Progenitor cell of endocrine pancreas (in vitro differentiated cells): ENCODE measurements at regions not wholly inside any gene's neighbourhood (a gene's known extent, or its start where the extent isn't known, plus 50 kb on each side); places are given as distances from the start of the nearest gene placed in this dataset.

Experiments
- DNase-seq: peaks from one replicate; pipeline ENCODE4 v3.0.0; 2021; ENCODE audit warnings: low spot score; ENCODE audit not compliant: unreplicated experiment
- H3K27ac Mint-ChIP-seq: 2 replicates; pipeline ENCODE4 v1.8.0; 2021; ENCODE audit warnings: mild to moderate bottlenecking, moderate library complexity, mixed read lengths
- H3K27me3 Mint-ChIP-seq: 2 replicates; pipeline ENCODE4 v1.8.0; 2021; ENCODE audit warnings: mixed read lengths
- H3K36me3 Mint-ChIP-seq: 2 replicates; pipeline ENCODE4 v1.8.0; 2022; ENCODE audit warnings: mixed read lengths; ENCODE audit not compliant: insufficient read depth
- H3K4me1 Mint-ChIP-seq: 2 replicates; pipeline ENCODE4 v1.8.0; 2021; ENCODE audit warnings: low read depth, mixed read lengths
- H3K4me3 Mint-ChIP-seq: 2 replicates; pipeline ENCODE4 v1.8.0; 2021; ENCODE audit warnings: low read depth, mild to moderate bottlenecking, moderate library complexity, mixed read lengths
- H3K9me3 Mint-ChIP-seq: 2 replicates; pipeline ENCODE4 v1.8.0; 2021; ENCODE audit warnings: low read depth, mixed read lengths
- TF ChIP-seq, protein P1 (sequence below): fragments of 200-600 bp; sonication (generic); IDR thresholded peaks from one replicate; pipeline ENCODE4 v1.5.0; 2021; ENCODE audit warnings: antibody characterized with exemption, mild to moderate bottlenecking; ENCODE audit not compliant: unreplicated experiment

DNA sequence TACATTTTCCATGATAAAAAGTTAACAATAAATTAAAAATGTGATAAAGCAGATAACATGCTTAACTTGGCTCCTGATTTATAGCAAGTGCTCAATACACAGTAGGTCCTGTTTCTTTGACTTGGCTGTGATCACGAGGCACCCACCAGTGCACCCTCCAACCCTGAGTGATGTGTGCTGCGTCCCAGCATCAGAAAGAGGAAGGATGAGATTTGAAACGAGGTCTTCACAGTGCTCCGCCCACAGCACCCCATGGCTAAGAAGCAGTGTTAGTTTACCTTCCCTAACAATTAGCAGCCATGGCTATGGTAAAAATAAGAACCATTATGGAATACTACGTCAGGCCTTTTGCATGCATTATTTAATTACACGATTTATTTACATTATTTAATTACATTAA, 292.0 kb upstream of the ZMIZ1 start:
- no peaks in the 10 kb centered on the region for H3K9me3 Mint-ChIP-seq
- H3K4me3 Mint-ChIP-seq = no peak overlapping the region
- peaks cover 51% of the 10 kb centered on the region for H3K4me1 Mint-ChIP-seq
- DNase-seq = no peak
- TF ChIP-seq, protein P1, sequence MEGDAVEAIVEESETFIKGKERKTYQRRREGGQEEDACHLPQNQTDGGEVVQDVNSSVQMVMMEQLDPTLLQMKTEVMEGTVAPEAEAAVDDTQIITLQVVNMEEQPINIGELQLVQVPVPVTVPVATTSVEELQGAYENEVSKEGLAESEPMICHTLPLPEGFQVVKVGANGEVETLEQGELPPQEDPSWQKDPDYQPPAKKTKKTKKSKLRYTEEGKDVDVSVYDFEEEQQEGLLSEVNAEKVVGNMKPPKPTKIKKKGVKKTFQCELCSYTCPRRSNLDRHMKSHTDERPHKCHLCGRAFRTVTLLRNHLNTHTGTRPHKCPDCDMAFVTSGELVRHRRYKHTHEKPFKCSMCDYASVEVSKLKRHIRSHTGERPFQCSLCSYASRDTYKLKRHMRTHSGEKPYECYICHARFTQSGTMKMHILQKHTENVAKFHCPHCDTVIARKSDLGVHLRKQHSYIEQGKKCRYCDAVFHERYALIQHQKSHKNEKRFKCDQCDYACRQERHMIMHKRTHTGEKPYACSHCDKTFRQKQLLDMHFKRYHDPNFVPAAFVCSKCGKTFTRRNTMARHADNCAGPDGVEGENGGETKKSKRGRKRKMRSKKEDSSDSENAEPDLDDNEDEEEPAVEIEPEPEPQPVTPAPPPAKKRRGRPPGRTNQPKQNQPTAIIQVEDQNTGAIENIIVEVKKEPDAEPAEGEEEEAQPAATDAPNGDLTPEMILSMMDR = no peak
- H3K27ac Mint-ChIP-seq = no peak overlapping the region
- no peaks in the 10 kb centered on the region for H3K27me3 Mint-ChIP-seq
- no peaks in the 10 kb centered on the region for H3K36me3 Mint-ChIP-seq

- no peaks in the 10 kb centered on the region for H3K9me3 Mint-ChIP-seq
- no peaks in the 10 kb centered on the region for H3K27me3 Mint-ChIP-seq
- TF ChIP-seq, protein P1 = no peak
- H3K4me1 Mint-ChIP-seq = peaks cover 51% of the 10 kb centered on the region
- H3K27ac Mint-ChIP-seq = no peak overlapping the region
- H3K4me3 Mint-ChIP-seq = no peak overlapping the region
- no peak for DNase-seq
- no peaks in the 10 kb centered on the region for H3K36me3 Mint-ChIP-seq
Observed at GRCh38 chr10:78777466-78777865, 291.3 kb upstream of the ZMIZ1 start.

- no peaks in the 10 kb centered on the region for H3K9me3 Mint-ChIP-seq
- no peaks in the 10 kb centered on the region for H3K27me3 Mint-ChIP-seq
- H3K4me1 Mint-ChIP-seq = peaks cover 51% of the 10 kb centered on the region
- H3K27ac Mint-ChIP-seq = no peak overlapping the region
- DNase-seq = no peak
- TF ChIP-seq, protein P1 = no peak
- H3K4me3 Mint-ChIP-seq = no peak overlapping the region
- no peaks in the 10 kb centered on the region for H3K36me3 Mint-ChIP-seq
Observed at GRCh38 chr10:78777867-78778266, 290.9 kb upstream of the ZMIZ1 start.

DNA sequence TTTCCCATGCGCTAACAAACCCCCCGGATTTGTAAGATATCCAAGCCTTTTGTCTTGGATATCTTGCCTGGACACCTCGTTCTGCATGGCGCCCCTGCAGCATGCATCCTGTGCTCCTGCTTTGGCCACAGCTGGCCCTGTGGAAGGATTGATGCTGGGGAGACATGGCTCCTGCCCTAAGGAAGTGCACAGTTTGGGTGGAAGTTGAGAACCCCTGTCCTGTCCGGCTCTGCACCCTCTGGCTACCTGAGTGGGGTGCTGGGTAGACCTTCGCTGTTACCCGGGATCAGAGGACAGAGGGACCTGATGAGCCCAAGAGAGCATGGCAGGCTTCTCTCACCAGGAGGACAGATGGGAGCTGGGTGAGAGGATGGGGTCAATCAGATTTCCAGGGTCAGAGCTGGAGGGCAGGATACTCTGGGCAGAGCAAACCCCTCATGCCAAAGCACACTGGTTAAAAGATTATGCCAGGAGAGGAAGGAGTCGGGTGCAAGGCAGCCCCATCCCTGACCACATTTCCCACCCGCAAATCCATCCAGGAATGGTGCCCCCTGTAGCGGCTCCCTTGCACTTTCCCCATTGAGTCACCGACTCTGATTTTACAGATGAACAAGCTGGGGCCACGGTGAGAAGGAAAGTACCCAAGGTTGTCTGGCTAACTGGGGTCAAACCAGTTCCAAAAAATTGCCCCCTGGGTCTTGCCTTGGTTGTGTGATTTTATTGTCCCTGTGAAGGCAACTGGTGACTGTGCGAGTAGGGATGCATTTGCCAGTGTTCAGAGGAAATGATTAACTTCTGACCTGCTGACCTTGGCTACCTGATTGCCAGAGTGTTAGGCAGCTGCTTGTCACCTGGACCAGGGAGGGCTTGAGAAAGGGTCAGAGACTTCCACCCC, 290.1 kb upstream of the ZMIZ1 start:
- no peak for DNase-seq
- Mint-ChIP-seq H3K36me3 (no peaks in the 10 kb centered on the region), H3K27ac (peak overlapping the region; percentile 76), H3K4me1 (peaks cover 53% of the 10 kb centered on the region), H3K27me3 (no peaks in the 10 kb centered on the region), H3K9me3 (peaks cover 4% of the 10 kb centered on the region), H3K4me3 (peak overlapping the region; percentile 37)
- TF ChIP-seq, protein P1 = no peak

DNA sequence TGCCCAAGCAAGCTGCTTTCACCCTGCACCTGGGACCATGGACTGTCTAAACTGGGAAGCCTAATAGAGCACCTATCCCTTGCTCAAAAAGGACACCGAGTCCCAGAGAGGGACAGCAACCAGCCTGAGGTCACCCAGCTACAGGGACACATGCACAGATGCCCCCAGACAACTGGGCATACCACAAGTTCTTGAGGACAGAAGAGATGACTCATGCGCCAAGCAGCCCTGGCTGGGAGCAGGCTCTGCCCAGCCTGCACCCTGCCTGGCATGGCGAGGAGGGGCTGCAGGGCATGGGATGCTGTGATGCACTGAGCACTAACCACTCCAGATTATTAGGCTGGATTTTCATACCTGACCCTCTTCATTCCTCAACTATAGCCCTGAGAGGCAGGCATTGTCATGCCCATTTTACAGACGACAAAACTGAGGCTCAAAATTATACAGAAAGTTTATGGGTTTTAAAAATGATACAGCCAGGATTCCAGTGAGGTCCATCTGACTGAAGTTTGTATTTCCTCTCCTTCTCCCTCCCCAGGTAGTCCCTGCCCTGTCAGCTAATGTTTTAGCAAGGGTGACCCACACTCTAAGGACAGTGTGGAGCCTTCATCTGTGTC, 289.3 kb upstream of the ZMIZ1 start:
- TF ChIP-seq, protein P1 = no peak
- no peak overlapping the region for H3K27ac Mint-ChIP-seq
- peaks cover 6% of the 10 kb centered on the region for H3K9me3 Mint-ChIP-seq
- H3K36me3 Mint-ChIP-seq = no peaks in the 10 kb centered on the region
- no peak overlapping the region for H3K4me3 Mint-ChIP-seq
- H3K4me1 Mint-ChIP-seq = peaks cover 58% of the 10 kb centered on the region
- H3K27me3 Mint-ChIP-seq = no peaks in the 10 kb centered on the region
- no peak for DNase-seq
